ENCODE measurements at regions not wholly inside any gene's neighbourhood (a gene's known extent, or its start where the extent isn't known, plus 50 kb on each side); places are given as distances from the start of the nearest gene placed in this dataset.

GRCh38 chr2:37583867-37584266 lies 87.6 kb downstream of the CDC42EP3 start:
- Histone ChIP-seq H3K27me3 (ENCODE audit: insufficient read depth, low read length, poor library complexity, severe bottlenecking) (no peaks in the 10 kb centered on the region), H3K27ac (ENCODE audit: low read depth, low read length) (peak overlapping the region; percentile 8), H3K9me3 (ENCODE audit: low read length) (no peaks in the 10 kb centered on the region), H3K36me3 (ENCODE audit: insufficient read depth, low read length) (no peaks in the 10 kb centered on the region), H3K4me1 (ENCODE audit: insufficient read depth, low read length) (peaks cover 70% of the 10 kb centered on the region), H3K4me3 (ENCODE audit: low read length) (no peak overlapping the region)
- ChIA-PET POLR2A (interaction anchor here (2.0 kb wide), 1 partner anchor 86 kb away, joined by 7 read pairs; no protein-coding TSS in a partner anchor), CTCF (interaction anchor here (2.2 kb wide), 1 partner anchor 16 kb away, joined by 10 read pairs; no protein-coding TSS in a partner anchor)
- Mint-ChIP-seq H3K27me3 (peaks cover 0 to 2% of the 10 kb centered on the region in 2 donors), H3K4me1 (peaks cover 79 to 89% (median 89%) of the 10 kb centered on the region in 3 donors), H3K9me3 (peaks cover 3 to 7% (median 3%) of the 10 kb centered on the region in 5 donors), H3K27ac (peak overlapping the region; percentile 48 to 100 (median 93)), H3K4me3 (peak overlapping the region in 5 of 7 donors; percentile 8 to 79 (median 60)), H3K36me3 (peaks cover 0 to 8% (median 2%) of the 10 kb centered on the region in 3 donors)
- DNase-seq, result no peak

DNA sequence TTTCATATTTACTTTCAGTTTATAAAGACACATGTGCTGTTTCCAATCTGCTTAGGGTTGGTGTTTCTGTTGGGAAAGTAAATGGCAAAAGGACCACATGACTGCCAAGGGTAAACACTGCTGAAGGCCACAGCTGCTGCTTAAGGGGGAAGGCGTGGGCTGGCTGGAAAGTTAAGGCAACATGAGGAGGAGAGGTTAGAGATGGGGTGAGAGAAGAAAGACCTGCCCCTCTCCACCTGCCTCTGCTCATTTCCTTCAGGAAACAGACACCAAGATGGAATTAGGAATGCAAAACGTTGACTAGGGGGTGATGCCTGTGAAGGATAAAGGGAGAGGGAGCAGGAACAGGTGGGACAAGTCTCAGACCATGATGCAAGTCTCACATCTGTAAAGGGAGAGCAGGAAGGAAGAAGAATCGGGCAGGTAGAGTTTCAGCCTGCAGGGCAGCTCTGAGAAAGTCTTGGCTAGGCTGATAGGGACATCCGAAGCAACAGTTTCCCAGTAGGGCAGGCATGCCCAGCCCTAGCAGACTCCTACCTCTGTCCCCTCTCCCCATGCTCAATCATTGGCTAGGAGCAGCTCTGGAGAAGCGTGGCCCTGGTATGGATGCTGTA lies 86.0 kb downstream of the CDC42EP3 start:
- H3K27ac ChIP-seq (ENCODE audit: low read depth, low read length), result peak overlapping the region; percentile 51
- H3K36me3 Mint-ChIP-seq, result peaks cover 0 to under 1% (median 0%) of the 10 kb centered on the region in 3 donors

GRCh38 chr2:37585982-37586621 lies 85.3 kb downstream of the CDC42EP3 start:
- H3K4me3 Mint-ChIP-seq, result peak overlapping the region; percentile 24 to 91 (median 79)

More for the DNA sequence above, 86.0 kb downstream of the CDC42EP3 start:
- Histone ChIP-seq H3K9me3 (ENCODE audit: low read length) (no peaks in the 10 kb centered on the region), H3K4me3 (ENCODE audit: low read length) (peak overlapping the region; percentile 46), H3K27me3 (ENCODE audit: insufficient read depth, low read length, poor library complexity, severe bottlenecking) (no peaks in the 10 kb centered on the region), H3K4me1 (ENCODE audit: insufficient read depth, low read length) (peaks cover 74% of the 10 kb centered on the region), H3K36me3 (ENCODE audit: insufficient read depth, low read length) (no peaks in the 10 kb centered on the region)
- Mint-ChIP-seq H3K4me1 (peaks cover 87 to 96% (median 93%) of the 10 kb centered on the region in 3 donors), H3K27ac (peak overlapping the region; percentile 91 to 100 (median 95)), H3K27me3 (no peaks in the 10 kb centered on the region), H3K4me3 (peak overlapping the region; percentile 50 to 91 (median 81)), H3K9me3 (no peaks in the 10 kb centered on the region)
- ChIA-PET POLR2A (interaction anchor here (0.8 to 4.0 kb wide), 5 partner anchors 14 to 87 kb away, joined by 3 to 46 read pairs (median 4); no protein-coding TSS in a partner anchor), CTCF (interaction anchor here (0.9 to 3.5 kb wide), 6 partner anchors 15 to 170 kb away, joined by 3 to 21 read pairs (median 8); no protein-coding TSS in a partner anchor)
- DNase-seq, result no peak

DNA sequence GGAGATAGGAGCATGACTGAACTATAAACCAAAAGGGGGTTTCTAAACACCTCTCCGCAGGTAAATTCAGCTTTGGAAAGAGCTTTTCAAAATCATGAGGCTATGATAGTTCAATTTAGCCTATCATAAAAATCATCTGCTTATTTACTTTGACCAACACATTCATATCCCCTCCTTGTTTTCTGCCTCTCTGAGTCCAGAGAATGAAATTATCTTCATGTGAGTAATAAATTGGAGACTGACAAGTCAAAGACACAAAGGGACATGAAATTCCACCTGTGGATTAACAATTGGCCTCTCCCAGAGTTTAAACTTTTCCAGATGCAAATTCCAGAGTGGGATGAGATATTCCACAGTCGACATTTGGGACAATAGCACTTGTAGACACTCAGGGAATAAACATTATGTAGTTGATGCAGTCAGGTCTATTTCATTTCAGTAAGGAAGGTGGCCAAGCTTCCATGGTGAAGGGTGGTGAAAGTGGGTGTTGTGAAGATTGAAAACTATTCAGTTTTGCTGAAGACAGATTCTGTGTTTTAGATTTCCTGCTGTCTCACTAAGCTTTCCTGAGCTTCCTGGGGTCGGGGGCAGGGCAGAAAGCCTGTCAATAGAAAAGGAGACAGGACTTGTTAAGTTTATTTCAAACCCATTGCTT lies 84.7 kb downstream of the CDC42EP3 start:
- Mint-ChIP-seq H3K27ac (peak overlapping the region; percentile 91 to 100 (median 95)), H3K9me3 (no peaks in the 10 kb centered on the region), H3K4me1 (peaks cover 92 to 99% (median 97%) of the 10 kb centered on the region in 3 donors), H3K36me3 (no peaks in the 10 kb centered on the region), H3K27me3 (no peaks in the 10 kb centered on the region), H3K4me3 (peak overlapping the region; percentile 24 to 91 (median 79))
- Histone ChIP-seq H3K9me3 (ENCODE audit: low read length) (no peaks in the 10 kb centered on the region), H3K4me3 (ENCODE audit: low read length) (peak overlapping the region; percentile 10), H3K4me1 (ENCODE audit: insufficient read depth, low read length) (peaks cover 79% of the 10 kb centered on the region), H3K36me3 (ENCODE audit: insufficient read depth, low read length) (no peaks in the 10 kb centered on the region), H3K27ac (ENCODE audit: low read depth, low read length) (peak overlapping the region; percentile 51), H3K27me3 (ENCODE audit: insufficient read depth, low read length, poor library complexity, severe bottlenecking) (no peaks in the 10 kb centered on the region)
- no peak for DNase-seq
- POLR2A ChIA-PET, result interaction anchor here (0.6 to 4.0 kb wide), 6 partner anchors 13 to 126 kb away, joined by 3 to 46 read pairs (median 4); no protein-coding TSS in a partner anchor
- CTCF ChIA-PET, result interaction anchor here (0.9 to 3.5 kb wide), 8 partner anchors 14 to 175 kb away, joined by 3 to 21 read pairs (median 6); no protein-coding TSS in a partner anchor

More at GRCh38 chr2:37585982-37586621, 85.3 kb downstream of the CDC42EP3 start:
- Mint-ChIP-seq H3K36me3 (no peaks in the 10 kb centered on the region), H3K27ac (peak overlapping the region; percentile 91 to 100 (median 95)), H3K9me3 (no peaks in the 10 kb centered on the region), H3K27me3 (no peaks in the 10 kb centered on the region), H3K4me1 (peaks cover 90 to 97% (median 97%) of the 10 kb centered on the region in 3 donors)
- Histone ChIP-seq H3K4me3 (ENCODE audit: low read length) (peak overlapping the region; percentile 29), H3K36me3 (ENCODE audit: insufficient read depth, low read length) (no peaks in the 10 kb centered on the region), H3K27me3 (ENCODE audit: insufficient read depth, low read length, poor library complexity, severe bottlenecking) (no peaks in the 10 kb centered on the region), H3K4me1 (ENCODE audit: insufficient read depth, low read length) (peaks cover 75% of the 10 kb centered on the region), H3K9me3 (ENCODE audit: low read length) (no peaks in the 10 kb centered on the region), H3K27ac (ENCODE audit: low read depth, low read length) (peak overlapping the region; percentile 51)
- CTCF ChIA-PET, result interaction anchor here (0.9 to 3.5 kb wide), 8 partner anchors 14 to 174 kb away, joined by 3 to 21 read pairs (median 6); no protein-coding TSS in a partner anchor
- peak; percentile 60 to 84 (median 71) for DNase-seq
- POLR2A ChIA-PET, result interaction anchor here (0.8 to 4.0 kb wide), 7 partner anchors 14 to 86 kb away, joined by 3 to 46 read pairs (median 4); no protein-coding TSS in a partner anchor

GRCh38 chr2:37587817-37588216 lies 83.6 kb downstream of the CDC42EP3 start:
- no peak overlapping the region for H3K27ac ChIP-seq (ENCODE audit: low read depth, low read length)
- H3K4me3 Mint-ChIP-seq, result peak overlapping the region in 4 of 7 donors; percentile 48 to 81 (median 70)
- POLR2A ChIA-PET, result interaction anchor here (0.6 to 4.0 kb wide), 3 partner anchors 12 to 264 kb away, joined by 3 to 46 read pairs (median 10); no protein-coding TSS in a partner anchor
- no peaks in the 10 kb centered on the region for H3K9me3 ChIP-seq (ENCODE audit: low read length)
- H3K27me3 ChIP-seq (ENCODE audit: insufficient read depth, low read length, poor library complexity, severe bottlenecking), result no peaks in the 10 kb centered on the region
- H3K27me3 Mint-ChIP-seq, result no peaks in the 10 kb centered on the region
- H3K4me3 ChIP-seq (ENCODE audit: low read length), result no peak overlapping the region
- CTCF ChIA-PET, result interaction anchor here (1.1 to 3.5 kb wide), 5 partner anchors 9 to 173 kb away, joined by 3 to 21 read pairs (median 9); no protein-coding TSS in a partner anchor
- H3K27ac Mint-ChIP-seq, result peak overlapping the region; percentile 91 to 100 (median 95)
- no peaks in the 10 kb centered on the region for H3K9me3 Mint-ChIP-seq
- peaks cover 88 to 96% (median 92%) of the 10 kb centered on the region in 3 donors for H3K4me1 Mint-ChIP-seq
- peaks cover 73% of the 10 kb centered on the region for H3K4me1 ChIP-seq (ENCODE audit: insufficient read depth, low read length)
- no peaks in the 10 kb centered on the region for H3K36me3 Mint-ChIP-seq
- no peak for DNase-seq
- no peaks in the 10 kb centered on the region for H3K36me3 ChIP-seq (ENCODE audit: insufficient read depth, low read length)

GRCh38 chr2:37588316-37588777 lies 83.1 kb downstream of the CDC42EP3 start:
- no peak overlapping the region for H3K27ac ChIP-seq (ENCODE audit: low read depth, low read length)

DNA sequence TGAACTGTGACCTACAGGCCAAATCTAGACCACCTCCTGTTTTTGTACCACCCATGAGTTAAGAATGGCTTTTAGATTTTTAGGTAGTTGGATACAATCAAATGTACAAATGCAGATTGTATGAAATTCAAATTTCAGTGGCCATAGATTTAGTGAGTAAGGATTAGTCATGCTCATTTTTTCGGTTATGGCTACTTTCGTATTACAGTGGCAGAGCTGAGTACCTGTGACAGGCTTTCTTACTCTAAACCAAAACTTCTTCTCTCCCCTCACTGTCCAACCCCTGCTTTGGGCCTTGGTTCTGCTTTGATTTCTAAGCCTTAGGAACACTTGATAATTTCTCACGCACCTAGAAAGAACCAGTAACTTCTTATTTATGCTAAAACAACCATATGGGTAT lies 82.1 kb downstream of the CDC42EP3 start:
- H3K36me3 Mint-ChIP-seq, result peaks cover 0 to 7% (median 0%) of the 10 kb centered on the region in 3 donors
- H3K4me3 Mint-ChIP-seq, result peak overlapping the region in 3 of 7 donors; percentile 2 to 18 (median 16)
- POLR2A ChIA-PET, result interaction anchor here (2.1 kb wide), 1 partner anchor 11 kb away, joined by 7 read pairs; no protein-coding TSS in a partner anchor
- no peak overlapping the region for H3K27ac ChIP-seq (ENCODE audit: low read depth, low read length)
- CTCF ChIA-PET, result interaction anchor here (1.7 to 2.2 kb wide), 2 partner anchors 36 to 59 kb away, joined by 3 to 5 read pairs; no protein-coding TSS in a partner anchor
- no peaks in the 10 kb centered on the region for H3K27me3 Mint-ChIP-seq
- no peak overlapping the region for H3K4me3 ChIP-seq (ENCODE audit: low read length)
- H3K4me1 ChIP-seq (ENCODE audit: insufficient read depth, low read length), result peaks cover 58% of the 10 kb centered on the region
- peaks cover 74 to 81% (median 78%) of the 10 kb centered on the region in 3 donors for H3K4me1 Mint-ChIP-seq
- peaks cover 2% of the 10 kb centered on the region for H3K9me3 ChIP-seq (ENCODE audit: low read length)
- DNase-seq, result no peak
- H3K27ac Mint-ChIP-seq, result peak overlapping the region in 7 of 8 donors; percentile 61 to 94 (median 84)
- no peaks in the 10 kb centered on the region for H3K27me3 ChIP-seq (ENCODE audit: insufficient read depth, low read length, poor library complexity, severe bottlenecking)
- peaks cover 0 to 10% (median 3%) of the 10 kb centered on the region in 5 donors for H3K9me3 Mint-ChIP-seq
- H3K36me3 ChIP-seq (ENCODE audit: insufficient read depth, low read length), result no peaks in the 10 kb centered on the region

More at GRCh38 chr2:37588316-37588777, 83.1 kb downstream of the CDC42EP3 start:
- Mint-ChIP-seq H3K36me3 (no peaks in the 10 kb centered on the region), H3K4me1 (peaks cover 83 to 90% (median 87%) of the 10 kb centered on the region in 3 donors), H3K4me3 (peak overlapping the region in 2 of 7 donors; percentile 18 to 21), H3K9me3 (peaks cover 0 to under 1% (median 0%) of the 10 kb centered on the region in 5 donors), H3K27me3 (no peaks in the 10 kb centered on the region), H3K27ac (peak overlapping the region; percentile 58 to 94 (median 83))
- no peak for DNase-seq
- Histone ChIP-seq H3K4me3 (ENCODE audit: low read length) (no peak overlapping the region), H3K4me1 (ENCODE audit: insufficient read depth, low read length) (peaks cover 68% of the 10 kb centered on the region), H3K27me3 (ENCODE audit: insufficient read depth, low read length, poor library complexity, severe bottlenecking) (no peaks in the 10 kb centered on the region), H3K9me3 (ENCODE audit: low read length) (no peaks in the 10 kb centered on the region), H3K36me3 (ENCODE audit: insufficient read depth, low read length) (no peaks in the 10 kb centered on the region)
- ChIA-PET CTCF (interaction anchor here (1.1 to 3.5 kb wide), 2 partner anchors 9 to 12 kb away, joined by 3 to 21 read pairs; no protein-coding TSS in a partner anchor), POLR2A (interaction anchor here (0.6 to 4.0 kb wide), 2 partner anchors 11 to 265 kb away, joined by 3 to 46 read pairs; no protein-coding TSS in a partner anchor)

Measured in CD8-positive, alpha-beta memory T cell (primary cell).